T-helper 17 cell (primary cell): ENCODE measurements at regions not wholly inside any gene's neighbourhood (a gene's known extent, or its start where the extent isn't known, plus 50 kb on each side); places are given as distances from the start of the nearest gene placed in this dataset.
"Not testable (repeated sequence)": the region's sequence is repeated elsewhere in the genome, so short reads cannot be mapped to it uniquely, and the experiment has no call there.

Source experiments
- ATAC-seq: fragments of 150-1000 bp; cut with Tn5 transposase; 2 replicates; pipeline ENCODE4 v1.10.0; 2021; ENCODE audit warnings: mild to moderate bottlenecking, moderate library complexity
- DNase-seq, 3 donors: peaks; one replicate each; pipeline versions ENCODE4 v3.0.0 to v3.0.0-alpha.2; 2020 to 2021
- H3K9me3 ChIP-seq: one replicate; pipeline ENCODE4 v1.7.0; 2013; ENCODE audit warnings: low read length, mild to moderate bottlenecking; ENCODE audit not compliant: control insufficient read depth, poor library complexity, severe bottlenecking
- H3K27ac Mint-ChIP-seq: one replicate; pipeline ENCODE4 v1.8.0; 2022; ENCODE audit warnings: mild to moderate bottlenecking, moderate library complexity, mixed read lengths
- H3K27me3 Mint-ChIP-seq: one replicate; pipeline ENCODE4 v1.8.0; 2022; ENCODE audit warnings: mixed read lengths
- H3K36me3 Mint-ChIP-seq: one replicate; pipeline ENCODE4 v1.8.0; 2022; ENCODE audit warnings: low read depth, mixed read lengths
- H3K4me1 Mint-ChIP-seq: one replicate; pipeline ENCODE4 v1.8.0; 2022; ENCODE audit warnings: mild to moderate bottlenecking, mixed read lengths
- H3K4me3 Mint-ChIP-seq: one replicate; pipeline ENCODE4 v1.8.0; 2022; ENCODE audit warnings: mild to moderate bottlenecking, moderate library complexity, mixed read lengths

DNA sequence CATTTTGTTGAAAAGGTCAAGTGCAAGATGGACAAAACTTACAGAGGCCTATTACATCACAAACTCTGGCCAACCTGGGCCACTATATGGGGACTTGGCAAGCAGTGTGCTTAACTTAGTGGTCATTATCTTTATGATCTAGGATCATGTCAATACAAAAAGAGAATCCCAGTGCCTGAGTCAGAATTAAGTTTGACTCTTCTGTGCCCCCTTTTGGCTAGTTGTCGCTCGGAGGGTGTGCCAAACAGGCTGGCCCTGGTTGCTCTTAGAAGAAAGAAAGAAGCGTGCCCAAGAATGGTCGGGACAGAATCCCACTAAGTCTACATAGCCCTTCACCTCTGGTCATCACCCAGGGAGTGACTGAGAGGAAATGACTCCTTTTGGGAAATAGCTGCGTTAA is 100.1 kb downstream of the EIF4E start:
- Mint-ChIP-seq H3K4me1 (peaks cover 6% of the 10 kb centered on the region), H3K27ac (peak overlapping the region; percentile 34), H3K27me3 (peaks cover 5% of the 10 kb centered on the region), H3K4me3 (no peak overlapping the region), H3K36me3 (no peaks in the 10 kb centered on the region)
- DNase-seq (no peak), ATAC-seq (no peak)
- H3K9me3 ChIP-seq = no peaks in the 10 kb centered on the region

- peaks cover 6% of the 10 kb centered on the region for H3K4me1 Mint-ChIP-seq
- H3K27me3 Mint-ChIP-seq = peaks cover 5% of the 10 kb centered on the region
- no peak for DNase-seq
- ATAC-seq = no peak
- H3K4me3 Mint-ChIP-seq = no peak overlapping the region
- H3K27ac Mint-ChIP-seq = no peak overlapping the region
- H3K9me3 ChIP-seq = no peaks in the 10 kb centered on the region
- no peaks in the 10 kb centered on the region for H3K36me3 Mint-ChIP-seq
These were observed 101.3 kb downstream of the EIF4E start for GRCh38 chr4:98827661-98828060.

DNA sequence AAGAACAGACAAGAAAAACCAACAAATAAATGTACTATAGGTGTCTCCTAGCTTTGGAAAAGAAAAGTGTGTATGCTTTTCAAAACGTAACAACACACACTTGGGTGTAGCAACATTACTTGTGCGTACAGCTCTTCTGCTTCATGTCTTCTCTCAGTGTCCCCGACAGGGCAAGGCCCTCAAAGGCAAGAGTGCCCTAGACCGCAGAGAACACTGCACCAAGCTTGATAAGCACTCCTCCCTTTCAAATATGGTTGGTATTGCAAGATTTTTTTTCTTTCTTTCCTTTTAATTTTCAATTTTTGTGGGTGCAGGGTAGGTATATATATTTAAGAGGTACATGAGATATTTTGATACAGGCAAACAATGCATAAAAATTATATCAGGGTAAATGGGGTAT is 106.8 kb downstream of the EIF4E start:
- H3K4me3 Mint-ChIP-seq = no peak overlapping the region
- no peak overlapping the region for H3K27ac Mint-ChIP-seq
- ATAC-seq (no peak), DNase-seq (no peak)
- no peaks in the 10 kb centered on the region for H3K4me1 Mint-ChIP-seq
- no peaks in the 10 kb centered on the region for H3K27me3 Mint-ChIP-seq
- H3K9me3 ChIP-seq = no peaks in the 10 kb centered on the region
- no peaks in the 10 kb centered on the region for H3K36me3 Mint-ChIP-seq

DNA sequence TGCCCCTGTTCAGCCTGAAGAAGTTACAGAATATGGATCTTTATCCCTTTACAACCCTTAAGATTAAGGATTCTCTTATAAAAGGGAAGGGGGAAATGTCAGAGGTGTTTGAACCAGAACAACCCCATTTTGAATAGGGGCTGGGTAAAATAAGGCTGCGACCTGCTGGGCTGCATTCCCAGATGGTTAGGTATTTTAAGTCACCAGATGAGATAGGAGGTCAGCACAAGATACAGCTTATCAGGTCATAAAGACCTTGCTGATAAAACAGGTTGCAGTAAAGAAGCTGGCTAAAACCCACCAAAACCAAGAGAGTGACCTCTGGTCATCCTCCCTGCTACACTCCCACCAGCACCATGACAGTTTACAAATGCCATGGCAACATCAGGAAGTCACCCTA is 110.8 kb downstream of the EIF4E start:
- not testable (repeated sequence) for H3K36me3 Mint-ChIP-seq, ATAC-seq, H3K27ac Mint-ChIP-seq, H3K9me3 ChIP-seq, H3K4me3 Mint-ChIP-seq, H3K4me1 Mint-ChIP-seq, DNase-seq, H3K27me3 Mint-ChIP-seq

DNA sequence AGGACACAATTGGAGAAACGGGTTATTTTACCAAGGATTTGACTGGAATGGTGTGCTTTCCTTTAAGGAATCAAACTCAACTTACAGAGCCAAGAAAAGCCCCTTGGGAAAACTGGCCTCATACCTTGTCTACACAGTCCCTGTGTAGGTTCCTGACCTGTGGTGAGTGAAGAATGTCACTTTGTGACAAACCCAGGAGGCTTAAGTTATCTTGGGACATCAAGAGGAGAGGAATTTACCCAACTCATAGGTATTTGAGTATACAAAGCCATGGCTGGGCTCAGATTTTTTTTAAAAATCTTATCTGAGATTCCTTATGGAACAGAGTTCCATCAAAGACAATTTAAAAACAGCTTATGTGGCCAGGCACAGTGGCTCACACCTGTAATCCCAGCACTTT is 112.1 kb downstream of the EIF4E start:
- H3K9me3 ChIP-seq = no peaks in the 10 kb centered on the region
- Mint-ChIP-seq H3K27me3 (peaks cover 5% of the 10 kb centered on the region), H3K4me3 (no peak overlapping the region), H3K27ac (no peak overlapping the region), H3K4me1 (no peaks in the 10 kb centered on the region), H3K36me3 (no peaks in the 10 kb centered on the region)
- ATAC-seq = no peak
- DNase-seq = no peak

- ATAC-seq = no peak
- Mint-ChIP-seq H3K27me3 (peaks cover 5% of the 10 kb centered on the region), H3K4me1 (no peaks in the 10 kb centered on the region), H3K36me3 (no peaks in the 10 kb centered on the region), H3K4me3 (no peak overlapping the region), H3K27ac (no peak overlapping the region)
- H3K9me3 ChIP-seq = no peaks in the 10 kb centered on the region
- no peak for DNase-seq
These were observed 112.5 kb downstream of the EIF4E start for GRCh38 chr4:98816386-98816785.

DNA sequence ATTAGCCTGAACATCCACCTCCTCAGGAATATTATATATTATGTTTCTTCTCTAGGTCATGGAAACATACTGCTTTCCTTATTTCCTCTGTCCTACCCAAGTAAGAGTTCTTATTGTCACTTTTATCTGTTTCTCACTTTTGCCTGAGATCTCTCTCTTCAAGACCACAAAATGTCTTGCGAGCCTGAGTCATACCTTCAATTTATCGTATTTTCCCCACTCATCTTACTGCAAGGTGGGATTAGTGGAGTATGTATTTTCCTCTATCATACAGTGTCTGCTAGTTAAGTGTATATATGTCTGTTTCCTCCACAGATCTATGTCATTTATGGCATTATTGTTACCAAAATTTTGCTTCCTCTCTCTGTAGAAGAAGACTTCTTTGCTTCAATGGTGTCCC is 124.5 kb downstream of the EIF4E start:
- no peak overlapping the region for H3K27ac Mint-ChIP-seq
- DNase-seq = no peak
- no peak for ATAC-seq

GRCh38 chr4:98803251-98803650 is 125.7 kb downstream of the EIF4E start:
- ATAC-seq (no peak), DNase-seq (no peak)
- no peaks in the 10 kb centered on the region for H3K9me3 ChIP-seq
- no peaks in the 10 kb centered on the region for H3K4me1 Mint-ChIP-seq
- H3K27ac Mint-ChIP-seq = no peak overlapping the region
- peaks cover 2% of the 10 kb centered on the region for H3K36me3 Mint-ChIP-seq
- no peaks in the 10 kb centered on the region for H3K27me3 Mint-ChIP-seq
- no peak overlapping the region for H3K4me3 Mint-ChIP-seq

More for the DNA sequence above, 124.5 kb downstream of the EIF4E start:
- Mint-ChIP-seq H3K4me3 (no peak overlapping the region), H3K27me3 (no peaks in the 10 kb centered on the region), H3K4me1 (no peaks in the 10 kb centered on the region), H3K36me3 (peaks cover 2% of the 10 kb centered on the region)
- no peaks in the 10 kb centered on the region for H3K9me3 ChIP-seq

DNA sequence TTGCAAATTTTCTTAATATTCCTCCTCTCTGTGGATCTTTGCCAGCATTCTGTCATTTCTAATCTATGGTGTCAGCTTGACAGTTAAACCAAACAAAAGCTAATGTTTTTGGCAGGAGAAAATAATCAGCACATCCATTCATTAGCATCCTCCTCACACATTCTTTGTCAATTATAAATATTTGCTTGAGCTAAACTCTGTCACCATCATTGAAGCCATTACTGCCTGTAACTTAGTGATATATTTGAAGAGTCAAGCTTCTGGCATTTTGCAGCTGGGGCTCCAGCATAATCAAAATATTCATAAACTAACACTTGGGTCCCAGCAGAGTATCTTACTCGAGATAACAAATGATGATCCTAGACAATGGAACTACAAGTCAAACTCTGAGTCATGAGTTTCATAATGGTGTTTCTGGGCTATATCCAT is 126.1 kb downstream of the EIF4E start:
- no peaks in the 10 kb centered on the region for H3K4me1 Mint-ChIP-seq
- no peak overlapping the region for H3K27ac Mint-ChIP-seq
- no peak overlapping the region for H3K4me3 Mint-ChIP-seq
- H3K9me3 ChIP-seq = no peaks in the 10 kb centered on the region
- H3K27me3 Mint-ChIP-seq = no peaks in the 10 kb centered on the region
- H3K36me3 Mint-ChIP-seq = peaks cover 2% of the 10 kb centered on the region
- no peak for ATAC-seq
- no peak for DNase-seq

DNA sequence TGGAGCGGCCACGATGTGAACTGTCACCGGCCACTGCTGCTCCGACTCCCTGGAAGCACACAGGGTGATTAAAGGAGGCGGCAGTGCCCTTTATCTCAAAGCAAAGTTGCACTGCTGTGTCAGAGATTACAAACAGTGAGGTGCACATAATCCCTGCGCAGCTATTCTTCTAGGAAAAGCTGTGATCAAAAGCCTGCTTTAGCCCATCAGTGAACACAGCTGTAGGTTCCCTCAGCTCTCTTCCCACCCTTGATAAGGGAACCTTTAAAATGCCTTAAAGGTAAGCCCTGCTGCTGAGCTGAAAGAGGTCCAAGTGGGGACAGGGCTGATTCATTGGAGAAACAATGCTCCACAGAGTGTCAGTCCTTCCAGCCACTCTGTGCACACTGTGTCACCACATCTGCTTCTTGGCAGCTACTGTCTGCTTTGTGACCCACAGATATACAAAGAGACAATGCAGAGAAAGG is 127.6 kb downstream of the EIF4E start:
- no peaks in the 10 kb centered on the region for H3K9me3 ChIP-seq
- DNase-seq = no peak
- H3K4me1 Mint-ChIP-seq = no peaks in the 10 kb centered on the region
- H3K27ac Mint-ChIP-seq = no peak overlapping the region
- ATAC-seq = no peak
- H3K27me3 Mint-ChIP-seq = no peaks in the 10 kb centered on the region
- no peak overlapping the region for H3K4me3 Mint-ChIP-seq
- H3K36me3 Mint-ChIP-seq = peaks cover 2% of the 10 kb centered on the region

- ATAC-seq = no peak
- H3K9me3 ChIP-seq = no peaks in the 10 kb centered on the region
- no peak for DNase-seq
- Mint-ChIP-seq H3K4me3 (no peak overlapping the region), H3K27ac (no peak overlapping the region), H3K4me1 (no peaks in the 10 kb centered on the region), H3K36me3 (peaks cover 2% of the 10 kb centered on the region), H3K27me3 (no peaks in the 10 kb centered on the region)
These were observed 131.9 kb downstream of the EIF4E start for GRCh38 chr4:98796991-98797390.

DNA sequence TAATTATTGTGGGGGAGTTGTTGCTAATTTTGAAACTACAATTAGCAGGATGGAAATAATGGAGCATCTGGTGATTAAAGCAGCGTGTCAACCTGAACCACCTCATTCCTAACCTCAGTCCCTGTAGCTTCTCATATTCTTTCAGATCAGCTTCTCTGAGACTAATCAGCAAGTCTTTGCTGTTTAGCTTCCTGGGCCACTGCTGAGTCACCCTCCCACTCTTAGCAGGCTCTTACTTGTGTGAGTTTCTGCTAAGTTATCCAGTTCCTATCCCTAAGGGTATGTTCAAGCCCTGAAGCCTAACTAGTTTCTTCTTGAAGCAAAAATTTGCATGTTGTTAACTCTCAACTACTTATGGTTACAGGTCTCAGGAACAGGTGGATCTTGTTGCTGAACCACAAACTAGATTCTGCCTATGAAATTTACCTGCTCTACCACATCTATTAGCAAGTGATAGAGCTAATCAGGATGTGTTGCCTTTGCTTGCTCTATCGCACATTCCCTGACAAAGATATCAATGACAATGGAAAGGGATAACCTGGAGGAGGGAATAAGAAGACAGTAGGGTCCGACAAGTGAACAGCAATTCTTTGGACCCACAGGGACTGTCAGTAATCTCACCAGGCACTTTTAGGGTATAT is 134.2 kb downstream of the EIF4E start:
- Mint-ChIP-seq H3K4me3 (no peak overlapping the region), H3K27me3 (no peaks in the 10 kb centered on the region), H3K36me3 (peaks cover 2% of the 10 kb centered on the region), H3K27ac (no peak overlapping the region), H3K4me1 (no peaks in the 10 kb centered on the region)
- ATAC-seq = no peak
- no peak for DNase-seq
- no peaks in the 10 kb centered on the region for H3K9me3 ChIP-seq

- Mint-ChIP-seq H3K27me3 (no peaks in the 10 kb centered on the region), H3K4me3 (no peak overlapping the region), H3K4me1 (no peaks in the 10 kb centered on the region), H3K36me3 (no peaks in the 10 kb centered on the region), H3K27ac (no peak overlapping the region)
- DNase-seq (no peak), ATAC-seq (no peak)
- no peaks in the 10 kb centered on the region for H3K9me3 ChIP-seq
These were observed 135.2 kb upstream of the TSPAN5 start for GRCh38 chr4:98793658-98794057.

DNA sequence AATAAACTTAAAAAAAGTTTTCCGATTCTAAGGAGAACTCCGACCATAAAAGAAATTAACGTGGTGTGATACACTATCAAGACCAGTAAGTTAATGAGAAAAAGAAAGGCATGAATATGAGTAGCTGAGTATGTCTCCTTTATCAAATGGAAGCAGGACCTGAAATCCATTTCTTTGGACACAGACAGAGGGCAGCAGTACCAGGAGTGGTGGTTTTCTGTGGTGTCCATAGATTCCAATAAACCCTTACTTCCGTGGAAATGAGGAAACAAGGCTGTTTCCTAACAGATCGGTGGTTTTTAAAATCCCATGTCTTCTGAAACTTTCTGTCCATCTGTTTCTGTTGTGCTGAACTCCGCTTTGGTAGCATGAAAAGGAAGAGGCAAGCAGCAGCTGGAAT is 128.5 kb upstream of the TSPAN5 start:
- Mint-ChIP-seq H3K27me3 (peaks cover 9% of the 10 kb centered on the region), H3K4me1 (no peaks in the 10 kb centered on the region), H3K27ac (no peak overlapping the region), H3K4me3 (no peak overlapping the region), H3K36me3 (no peaks in the 10 kb centered on the region)
- H3K9me3 ChIP-seq = no peaks in the 10 kb centered on the region
- ATAC-seq (no peak), DNase-seq (no peak)
